ENCODE measurements at regions not wholly inside any gene's neighbourhood (a gene's known extent, or its start where the extent isn't known, plus 50 kb on each side); places are given as distances from the start of the nearest gene placed in this dataset.

GRCh38 chr11:129528296-129528695, 152.6 kb downstream of the BARX2 start (continued):
- TF ChIP-seq ARID3A (IDR thresholded peaks at IDR 0.05; ENCODE audit: borderline replicate concordance, low read depth, low read length) (no peak), CEBPG (CRISPR knock-in tag; IDR thresholded peaks at IDR 0.05) (no peak), CEBPG (tag; conservative IDR thresholded peaks at IDR 0.05 in 1 of 2, IDR thresholded peaks at IDR 0.05 in 1 of 2) (no peak), AFF4 (CRISPR knock-in tag; IDR thresholded peaks at IDR 0.05) (no peak)

Data from K562 (cell line).